ENCODE measurements at regions not wholly inside any gene's neighbourhood (a gene's known extent, or its start where the extent isn't known, plus 50 kb on each side); places are given as distances from the start of the nearest gene placed in this dataset.

DNA sequence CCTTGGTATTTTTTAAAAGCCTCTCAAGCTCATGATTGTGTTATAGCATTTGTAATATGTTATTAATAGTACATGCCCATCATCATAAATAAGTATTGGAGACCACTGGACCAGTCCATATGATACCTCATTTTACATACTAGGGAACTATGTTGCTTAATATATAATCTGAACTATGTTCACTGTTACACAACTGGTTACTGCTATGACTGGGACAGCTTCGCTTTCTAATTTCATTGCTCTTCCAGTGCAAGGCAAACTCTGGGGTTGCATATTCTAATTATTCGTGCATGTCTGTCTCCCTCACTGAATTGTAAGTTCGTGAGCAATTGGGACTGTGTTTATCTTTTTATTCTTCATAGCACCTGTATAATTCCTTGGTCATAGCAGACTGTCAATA lies 330.5 kb downstream of the RAPGEF2 start:
- WGBS (ENCODE audit: insufficient coverage), result no CpG with 5 or more reads among the region's 3 CpGs
- intact Hi-C loops (cut with micrococcal nuclease), result no loop called here
- POLR2A ChIA-PET, result no interaction called here

GRCh38 chr4:159434114-159434870 lies 331.4 kb downstream of the RAPGEF2 start:
- intact Hi-C loops (cut with micrococcal nuclease), result no loop called here
- no peaks in the 10 kb centered on the region for H3K79me2 ChIP-seq (ENCODE audit: control insufficient read depth, insufficient read depth, low read length)
- no peak for DNase-seq
- Mint-ChIP-seq H3K9me3 (ENCODE audit: insufficient read depth) (no peaks in the 10 kb centered on the region), H3K27ac (no peak overlapping the region), H3K27me3 (no peaks in the 10 kb centered on the region), H3K4me3 (no peak overlapping the region), H3K4me1 (no peaks in the 10 kb centered on the region)
- 56% methylated on average over 3 of the region's 4 CpGs for WGBS (ENCODE audit: insufficient coverage)
- no peak overlapping the region for H2AFZ ChIP-seq (ENCODE audit: insufficient read depth, low read depth, low read length, poor library complexity, severe bottlenecking)
- H3K36me3 ChIP-seq (replicated peaks in 1 of 2; ENCODE audit: control extremely low read depth in 1 of 2, control insufficient read depth in 1 of 2, extremely low read depth in 1 of 2, insufficient read depth in 2 of 2, low read length in 1 of 2), result no peaks in the 10 kb centered on the region
- H3K9me3 ChIP-seq (ENCODE audit: control extremely low read depth in 1 of 3, control insufficient read depth in 2 of 3, insufficient read depth in 1 of 3, low read length in 2 of 3), result no peaks in the 10 kb centered on the region
- no peak overlapping the region for H3K27ac ChIP-seq (ENCODE audit: low read length in 2 of 2)
- no peaks in the 10 kb centered on the region for H3K27me3 ChIP-seq (replicated peaks in 1 of 4; ENCODE audit: control extremely low read depth in 1 of 4, control insufficient read depth in 3 of 4, insufficient read depth in 4 of 4, low read length in 3 of 4)
- no peaks in the 10 kb centered on the region for H4K20me1 ChIP-seq (ENCODE audit: control insufficient read depth, insufficient read depth, low read length, poor library complexity, severe bottlenecking)
- H3K4me2 ChIP-seq (replicated peaks; ENCODE audit: low read depth, low read length, poor library complexity, severe bottlenecking), result no peak overlapping the region
- H3K9ac ChIP-seq (ENCODE audit: low read length), result no peak overlapping the region
- ChIA-PET POLR2A (no interaction called here), CTCF (no interaction called here)
- H3K4me3 ChIP-seq (ENCODE audit: control extremely low read depth in 1 of 5, extremely low read depth in 1 of 5, insufficient read depth in 1 of 5, low read depth in 2 of 5, low read length in 4 of 5), result no peak overlapping the region
- no peak for ATAC-seq (ENCODE audit: low read depth)
- H3K4me1 ChIP-seq (ENCODE audit: control insufficient read depth in 2 of 2, insufficient read depth in 2 of 2, low read length in 2 of 2), result no peaks in the 10 kb centered on the region
- TF ChIP-seq EZH2 (IDR thresholded peaks at IDR 0.05; ENCODE audit: borderline replicate concordance, insufficient read depth, low read depth, low read length, poor library complexity, severe bottlenecking) (no peak), CTCF (IDR thresholded peaks at IDR 0.05) (no peak)

More for the DNA sequence above, 330.5 kb downstream of the RAPGEF2 start:
- Histone ChIP-seq H3K4me3 (ENCODE audit: control extremely low read depth in 1 of 5, extremely low read depth in 1 of 5, insufficient read depth in 1 of 5, low read depth in 2 of 5, low read length in 4 of 5) (no peak overlapping the region), H3K4me2 (replicated peaks; ENCODE audit: low read depth, low read length, poor library complexity, severe bottlenecking) (no peak overlapping the region), H3K27me3 (replicated peaks in 1 of 4; ENCODE audit: control extremely low read depth in 1 of 4, control insufficient read depth in 3 of 4, insufficient read depth in 4 of 4, low read length in 3 of 4) (no peaks in the 10 kb centered on the region), H3K9me3 (ENCODE audit: control extremely low read depth in 1 of 3, control insufficient read depth in 2 of 3, insufficient read depth in 1 of 3, low read length in 2 of 3) (no peaks in the 10 kb centered on the region), H3K9ac (ENCODE audit: low read length) (no peak overlapping the region), H2AFZ (ENCODE audit: insufficient read depth, low read depth, low read length, poor library complexity, severe bottlenecking) (no peak overlapping the region), H4K20me1 (ENCODE audit: control insufficient read depth, insufficient read depth, low read length, poor library complexity, severe bottlenecking) (no peaks in the 10 kb centered on the region), H3K4me1 (ENCODE audit: control insufficient read depth in 2 of 2, insufficient read depth in 2 of 2, low read length in 2 of 2) (no peaks in the 10 kb centered on the region), H3K79me2 (ENCODE audit: control insufficient read depth, insufficient read depth, low read length) (no peaks in the 10 kb centered on the region), H3K27ac (ENCODE audit: low read length in 2 of 2) (no peak overlapping the region), H3K36me3 (replicated peaks in 1 of 2; ENCODE audit: control extremely low read depth in 1 of 2, control insufficient read depth in 1 of 2, extremely low read depth in 1 of 2, insufficient read depth in 2 of 2, low read length in 1 of 2) (no peaks in the 10 kb centered on the region)
- CTCF ChIA-PET, result no interaction called here
- Mint-ChIP-seq H3K4me3 (no peak overlapping the region), H3K4me1 (no peaks in the 10 kb centered on the region), H3K27me3 (no peaks in the 10 kb centered on the region), H3K27ac (no peak overlapping the region), H3K9me3 (ENCODE audit: insufficient read depth) (no peaks in the 10 kb centered on the region)
- no peak for DNase-seq
- TF ChIP-seq EZH2 (IDR thresholded peaks at IDR 0.05; ENCODE audit: borderline replicate concordance, insufficient read depth, low read depth, low read length, poor library complexity, severe bottlenecking) (no peak), CTCF (IDR thresholded peaks at IDR 0.05) (no peak)
- ATAC-seq (ENCODE audit: low read depth), result no peak

Measured in B cell (primary cell).